Spleen (tissue), 11 donors: ENCODE measurements at regions not wholly inside any gene's neighbourhood (a gene's known extent, or its start where the extent isn't known, plus 50 kb on each side); places are given as distances from the start of the nearest gene placed in this dataset.

Source experiments
- DNase-seq: peaks from one replicate; pipeline ENCODE4 v3.0.0-alpha.2; 2020
- H3K27ac ChIP-seq, 8 donors: fragments of 200-600 bp; sonication (generic) in 7 of 8; 1 replicate in 4 of 8; 2 replicates in 4 of 8; pipeline versions ENCODE4 v1.5.0 to v1.8.0; 2016 to 2021; ENCODE audit warnings: inconsistent platforms in 4 of 8, mild to moderate bottlenecking in 4 of 8, moderate library complexity in 1 of 8
- H3K27me3 ChIP-seq, 7 donors: fragments of 200-600 bp; sonication (generic) in 6 of 7; replicated peaks in 1 of 7; 1 replicate in 4 of 7; 2 replicates in 3 of 7; pipeline versions ENCODE4 v1.5.0 to v1.8.0; 2016 to 2021; ENCODE audit warnings: inconsistent platforms in 3 of 7, mild to moderate bottlenecking in 1 of 7
- H3K36me3 ChIP-seq, 6 donors: fragments of 200-600 bp; sonication (generic) in 5 of 6; 1 replicate in 4 of 6; 2 replicates in 2 of 6; pipeline versions ENCODE4 v1.5.0 to v1.8.0; 2016 to 2021; ENCODE audit warnings: inconsistent platforms in 2 of 6
- H3K4me1 ChIP-seq, 6 donors: fragments of 200-600 bp; sonication (generic) in 5 of 6; 1 replicate in 3 of 6; 2 replicates in 3 of 6; pipeline versions ENCODE4 v1.5.0 to v1.8.0; 2016 to 2021; ENCODE audit warnings: inconsistent platforms in 3 of 6
- H3K4me3 ChIP-seq, 8 donors: fragments of 200-600 bp; sonication (generic) in 7 of 8; 1 replicate in 4 of 8; 2 replicates in 4 of 8; pipeline versions ENCODE4 v1.5.0 to v1.8.0; 2016 to 2021; ENCODE audit warnings: inconsistent platforms in 4 of 8, mild to moderate bottlenecking in 4 of 8, moderate library complexity in 2 of 8
- H3K9me3 ChIP-seq, 8 donors: fragments of 200-600 bp; sonication (generic) in 7 of 8; 1 replicate in 4 of 8; 2 replicates in 4 of 8; pipeline versions ENCODE4 v1.5.0 to v1.8.0; 2016 to 2021; ENCODE audit warnings: inconsistent platforms in 4 of 8
- POLR2A ChIP-seq, 3 donors: fragments of 450-650 bp; IDR thresholded peaks; one replicate each; pipeline ENCODE4 v1.5.1; 2017; ENCODE audit warnings: antibody characterized with exemption in 3 of 3, mild to moderate bottlenecking in 1 of 3
- POLR2AphosphoS5 ChIP-seq, 3 donors: sonication (generic); formaldehyde crosslinking; IDR thresholded peaks; one replicate each; pipeline ENCODE4 v1.5.1; 2017; ENCODE audit warnings: antibody characterized with exemption in 3 of 3
- WGBS, 5 donors: extraction: QIAGEN DNeasy Blood & Tissue Kit in 3 of 5; methylation state at CpG; one replicate each; pipeline versions ENCODE4 v1.1.5 to v1.1.7; 2013 to 2018; 5-methylcytosine and 5-hydroxymethylcytosine counted together
- intact Hi-C: fragments of 100-400 bp; cut with DNase I; formaldehyde crosslinking; loops from one replicate; pipeline ENCODE4 v1.15.0; 2023; ENCODE audit warnings: low total_unique reads
- TF ChIP-seq, protein P1 (sequence below), 11 experiments: fragments of 200-600 bp in 7 of 11; fragments of 450-650 bp in 4 of 11; sonication (generic) in 4 of 11; IDR thresholded peaks in 8 of 11; conservative IDR thresholded peaks in 3 of 11; 1 replicate in 7 of 11; 2 replicates in 4 of 11; pipeline versions ENCODE4 v1.4.0 to v1.8.0; 2016 to 2021; ENCODE audit warnings: antibody characterized with exemption in 11 of 11, inconsistent platforms in 4 of 11, mild to moderate bottlenecking in 1 of 11
- donor health status: healthy with polysubstance abuse.
- donor health status: DM: no; HTN: no; CAD: no; lungs with moderate emphysema.
- donor health status: DM: no; HTN: no; CAD: no.
- donor health status: Bipolar disorder and iron deficiency.
- donor health status: healthy.
- donor health status: DM: no; HTN: no; CAD: no.
- donor health status: DM: yes; HTN: yes; CAD: no.

DNA sequence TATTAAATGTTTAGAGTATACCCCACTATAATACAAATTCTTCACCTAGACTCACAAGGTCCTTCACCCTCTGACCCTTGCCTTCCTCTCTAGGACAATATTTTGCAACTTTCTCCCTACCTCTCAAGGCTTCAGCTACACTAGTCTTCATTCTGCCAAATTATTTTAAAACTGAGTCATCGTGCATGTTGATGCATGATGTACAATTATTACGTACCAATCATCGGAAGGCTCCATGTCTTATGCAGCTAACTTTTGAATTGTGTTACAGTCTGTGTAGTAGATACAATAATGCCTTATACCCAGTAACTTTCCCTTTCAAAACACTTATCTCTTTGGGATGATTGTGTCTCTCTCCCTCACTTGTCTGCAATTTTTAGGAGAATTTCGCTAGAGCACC is 98.5 kb upstream of the ROBO2 start:
- Histone ChIP-seq H3K9me3 (peaks cover 0 to 13% (median 0%) of the 10 kb centered on the region in 8 donors), H3K36me3 (no peaks in the 10 kb centered on the region), H3K27ac (no peak overlapping the region), H3K4me1 (no peaks in the 10 kb centered on the region), H3K27me3 (no peaks in the 10 kb centered on the region), H3K4me3 (no peak overlapping the region)
- no peak for TF ChIP-seq POLR2A (IDR thresholded peaks at IDR 0.05)
- no peak for TF ChIP-seq POLR2AphosphoS5 (IDR thresholded peaks at IDR 0.05)
- TF ChIP-seq, protein P1, sequence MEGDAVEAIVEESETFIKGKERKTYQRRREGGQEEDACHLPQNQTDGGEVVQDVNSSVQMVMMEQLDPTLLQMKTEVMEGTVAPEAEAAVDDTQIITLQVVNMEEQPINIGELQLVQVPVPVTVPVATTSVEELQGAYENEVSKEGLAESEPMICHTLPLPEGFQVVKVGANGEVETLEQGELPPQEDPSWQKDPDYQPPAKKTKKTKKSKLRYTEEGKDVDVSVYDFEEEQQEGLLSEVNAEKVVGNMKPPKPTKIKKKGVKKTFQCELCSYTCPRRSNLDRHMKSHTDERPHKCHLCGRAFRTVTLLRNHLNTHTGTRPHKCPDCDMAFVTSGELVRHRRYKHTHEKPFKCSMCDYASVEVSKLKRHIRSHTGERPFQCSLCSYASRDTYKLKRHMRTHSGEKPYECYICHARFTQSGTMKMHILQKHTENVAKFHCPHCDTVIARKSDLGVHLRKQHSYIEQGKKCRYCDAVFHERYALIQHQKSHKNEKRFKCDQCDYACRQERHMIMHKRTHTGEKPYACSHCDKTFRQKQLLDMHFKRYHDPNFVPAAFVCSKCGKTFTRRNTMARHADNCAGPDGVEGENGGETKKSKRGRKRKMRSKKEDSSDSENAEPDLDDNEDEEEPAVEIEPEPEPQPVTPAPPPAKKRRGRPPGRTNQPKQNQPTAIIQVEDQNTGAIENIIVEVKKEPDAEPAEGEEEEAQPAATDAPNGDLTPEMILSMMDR (IDR thresholded peaks at IDR 0.05 in 8 of 11, conservative IDR thresholded peaks at IDR 0.05 in 3 of 11), result no peak
- DNase-seq, result no peak
- intact Hi-C loops, result no loop called here
- WGBS, 5 donors, result 86 to 94% (median 89%) methylated on average over 4 of the region's 4 CpGs

DNA sequence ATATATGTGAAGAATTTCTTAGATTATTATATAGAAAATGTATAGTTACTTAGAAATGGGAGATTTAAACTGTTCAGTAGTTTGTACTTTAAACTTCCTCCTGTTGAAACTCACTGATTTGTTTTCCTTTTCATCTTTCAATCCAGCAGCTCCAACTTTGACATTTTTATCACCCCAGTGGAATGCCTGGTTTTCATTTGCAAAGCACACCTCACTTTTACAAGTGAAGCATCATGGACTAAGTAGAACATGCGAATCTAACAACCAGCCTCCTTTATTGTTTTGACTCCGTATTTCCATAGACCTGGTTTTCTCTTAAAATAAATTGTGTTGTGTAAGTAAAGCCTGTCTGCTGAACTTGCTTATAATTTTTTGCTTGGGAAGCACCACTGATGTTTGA is 97.8 kb upstream of the ROBO2 start:
- 71 to 78% (median 76%) methylated on average over 2 of the region's 2 CpGs for WGBS, 5 donors
- Histone ChIP-seq H3K4me1 (no peaks in the 10 kb centered on the region), H3K36me3 (no peaks in the 10 kb centered on the region), H3K27me3 (no peaks in the 10 kb centered on the region), H3K27ac (no peak overlapping the region), H3K4me3 (no peak overlapping the region), H3K9me3 (peaks cover 0 to 13% (median 0%) of the 10 kb centered on the region in 8 donors)
- no peak for TF ChIP-seq POLR2AphosphoS5 (IDR thresholded peaks at IDR 0.05)
- TF ChIP-seq, protein P1 (IDR thresholded peaks at IDR 0.05 in 8 of 11, conservative IDR thresholded peaks at IDR 0.05 in 3 of 11), result no peak
- no peak for TF ChIP-seq POLR2A (IDR thresholded peaks at IDR 0.05)
- intact Hi-C loops, result no loop called here
- no peak for DNase-seq

DNA sequence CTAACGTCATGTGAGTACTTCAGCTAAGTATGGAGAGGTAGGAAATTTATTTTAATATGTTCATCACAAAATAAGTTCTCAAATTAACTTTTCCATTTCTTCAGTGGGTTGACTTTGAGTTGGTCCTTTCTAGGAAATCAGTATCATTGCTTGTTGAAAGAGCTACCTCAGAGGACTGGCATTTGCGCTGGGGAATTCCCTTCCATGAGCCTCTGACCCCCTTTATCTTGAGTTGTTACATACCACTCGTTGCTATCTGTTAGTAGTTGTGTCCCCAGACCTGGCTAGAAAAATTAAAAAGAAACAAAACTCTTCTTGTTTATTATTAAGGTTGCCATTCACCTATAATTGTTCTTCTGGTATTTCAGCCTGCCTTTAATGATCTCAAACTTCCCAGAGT is 96.8 kb upstream of the ROBO2 start:
- intact Hi-C loops, result no loop called here
- 40 to 57% (median 51%) methylated on average over 3 of the region's 3 CpGs for WGBS, 5 donors
- no peaks in the 10 kb centered on the region for H3K36me3 ChIP-seq
- H3K4me1 ChIP-seq, result no peaks in the 10 kb centered on the region
- no peak for DNase-seq
- TF ChIP-seq POLR2AphosphoS5 (IDR thresholded peaks at IDR 0.05) (no peak), POLR2A (IDR thresholded peaks at IDR 0.05) (no peak)
- TF ChIP-seq, protein P1 (IDR thresholded peaks at IDR 0.05 in 8 of 11, conservative IDR thresholded peaks at IDR 0.05 in 3 of 11), result no peak
- H3K27ac ChIP-seq, result no peak overlapping the region
- no peaks in the 10 kb centered on the region for H3K27me3 ChIP-seq
- no peak overlapping the region for H3K4me3 ChIP-seq
- peaks cover 0 to 10% (median 0%) of the 10 kb centered on the region in 8 donors for H3K9me3 ChIP-seq

DNA sequence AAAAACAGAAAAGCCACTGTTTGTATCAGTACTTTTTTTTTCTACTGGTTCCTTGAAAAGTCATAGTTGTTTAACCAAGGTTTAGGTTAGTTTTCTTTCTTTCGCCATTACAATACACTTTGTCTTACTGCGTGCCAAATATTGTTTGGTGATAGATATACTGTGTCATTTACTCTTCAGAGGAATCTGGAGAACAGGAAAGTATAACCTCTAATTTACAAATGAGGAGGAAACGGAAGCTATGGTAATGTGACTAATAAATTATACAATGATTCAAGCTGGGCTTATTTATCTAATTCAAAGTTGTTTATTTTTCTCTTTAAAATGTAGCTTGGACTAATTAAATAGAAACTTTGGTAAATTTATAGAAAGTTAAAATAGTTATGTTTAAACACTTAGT is 96.2 kb upstream of the ROBO2 start:
- TF ChIP-seq POLR2AphosphoS5 (IDR thresholded peaks at IDR 0.05) (no peak), POLR2A (IDR thresholded peaks at IDR 0.05) (no peak)
- TF ChIP-seq, protein P1 (IDR thresholded peaks at IDR 0.05 in 8 of 11, conservative IDR thresholded peaks at IDR 0.05 in 3 of 11), result no peak
- Histone ChIP-seq H3K27ac (no peak overlapping the region), H3K4me1 (no peaks in the 10 kb centered on the region), H3K27me3 (no peaks in the 10 kb centered on the region), H3K9me3 (peaks cover 0 to 7% (median 0%) of the 10 kb centered on the region in 8 donors), H3K36me3 (no peaks in the 10 kb centered on the region), H3K4me3 (no peak overlapping the region)
- WGBS, 5 donors, result 61 to 79% (median 64%) methylated on average over 3 of the region's 3 CpGs
- no peak for DNase-seq
- intact Hi-C loops, result no loop called here
